H1 (cell line): ENCODE measurements at regions not wholly inside any gene's neighbourhood (a gene's known extent, or its start where the extent isn't known, plus 50 kb on each side); places are given as distances from the start of the nearest gene placed in this dataset.

Experiments
- CREB1 ChIP-seq: IDR thresholded peaks from 2 replicates; pipeline ENCODE4 v1.6.1; 2012; ENCODE audit warnings: inconsistent platforms
- EGR1 ChIP-seq: IDR thresholded peaks from 2 replicates; pipeline ENCODE4 v1.6.1; 2011; ENCODE audit warnings: low read depth, low read length, borderline replicate concordance
- HDAC6 ChIP-seq: IDR thresholded peaks from one replicate; pipeline ENCODE4 v1.7.1; 2012; ENCODE audit warnings: low read depth, mild to moderate bottlenecking, inconsistent platforms, low read length, moderate library complexity
- TAF1 ChIP-seq: IDR thresholded peaks from 2 replicates; pipeline ENCODE4 v1.6.1; 2011; ENCODE audit warnings: mild to moderate bottlenecking, low read depth, low read length

DNA sequence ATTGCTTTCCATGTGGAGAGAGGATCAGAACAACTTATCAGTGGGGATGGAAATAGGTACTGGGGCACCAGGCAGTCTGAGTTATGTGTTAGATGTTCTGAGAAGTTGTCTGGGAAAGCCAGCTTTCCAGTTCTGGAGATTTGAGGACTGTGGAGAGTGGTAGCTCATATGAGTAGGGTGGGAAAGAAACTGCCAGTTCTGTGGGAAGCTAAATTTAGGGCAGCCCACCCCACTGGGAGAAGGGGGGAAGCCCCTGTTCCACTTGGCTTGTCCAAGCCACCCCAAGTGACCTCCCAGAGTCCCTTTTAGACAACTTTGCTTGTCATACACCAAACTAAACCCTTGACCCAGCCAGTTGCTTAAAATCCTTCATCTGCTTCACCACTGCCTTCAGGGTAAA is 189.5 kb downstream of the REEP3 start (continued):
- no peak for TF ChIP-seq CREB1
- no peak for TF ChIP-seq TAF1
- no peak for TF ChIP-seq HDAC6
- TF ChIP-seq EGR1: no peak
